PC-3 (cell line): ENCODE measurements at regions not wholly inside any gene's neighbourhood (a gene's known extent, or its start where the extent isn't known, plus 50 kb on each side); places are given as distances from the start of the nearest gene placed in this dataset.
A peak's percentile ranks its signal among the peaks of the same experiment; 100 is the strongest.
"Not testable (repeated sequence)": the region's sequence is repeated elsewhere in the genome, so short reads cannot be mapped to it uniquely, and the experiment has no call there.

Experiments used
- ATAC-seq: fragments of 200-7000 bp; cut with Tn5 transposase; 2 replicates; pipeline ENCODE4 v1.9.1; 2020; ENCODE audit warnings: mild to moderate bottlenecking, moderate library complexity
- BruUV-seq: library from RNA; stranded (reverse); fragments of 400-500 nt; replicated peaks from 2 replicates; lab custom pipeline; 2021; lab: Mats Ljungman, UMichigan
- CTCF ChIA-PET: fragments of 300-600 bp; sonication (Branson Sonifier 250); formaldehyde crosslinking; loops from one replicate; lab custom pipeline; 2022; ENCODE audit warnings: antibody characterized with exemption; lab: Charles Lee
- POLR2A ChIA-PET: fragments of 300-600 bp; sonication (Branson Sonifier 250); formaldehyde crosslinking; loops from one replicate; lab custom pipeline; 2022; ENCODE audit warnings: antibody characterized with exemption; ENCODE audit not compliant: unreplicated experiment; lab: Charles Lee
- DNase-seq: peaks from one replicate; pipeline ENCODE4 v3.0.0-alpha.2; 2015
- H2AFZ ChIP-seq: fragments of 300-600 bp; sonication (generic); 2 replicates; pipeline ENCODE4 v1.6.0; 2016; ENCODE audit warnings: antibody characterized with exemption, low read length
- H3F3A ChIP-seq: fragments of 300-600 bp; sonication (generic); one replicate; pipeline ENCODE4 v1.6.0; 2017; ENCODE audit warnings: antibody characterized with exemption, low read length, control low read depth, mild to moderate bottlenecking; ENCODE audit not compliant: unreplicated experiment
- H3K27ac ChIP-seq: fragments of 300-600 bp; sonication (generic); 2 replicates; pipeline ENCODE4 v1.5.1; 2016; ENCODE audit warnings: mild to moderate bottlenecking, low read length
- H3K27me3 ChIP-seq: fragments of 300-600 bp; sonication (generic); 2 replicates; pipeline ENCODE4 v1.6.1; 2016; ENCODE audit warnings: low read length, mixed read lengths
- H3K36me3 ChIP-seq: fragments of 300-600 bp; sonication (generic); 2 replicates; pipeline ENCODE4 v1.6.1; 2016; ENCODE audit warnings: low read depth, mixed run types, low read length, mixed read lengths
- H3K4me1 ChIP-seq: fragments of 300-600 bp; sonication (generic); 2 replicates; pipeline ENCODE4 v1.5.1; 2016; ENCODE audit warnings: low read length; ENCODE audit not compliant: insufficient read depth
- H3K4me2 ChIP-seq: fragments of 300-600 bp; sonication (generic); 2 replicates; pipeline ENCODE4 v1.6.0; 2016; ENCODE audit warnings: low read length
- H3K4me3 ChIP-seq: fragments of 300-600 bp; sonication (generic); 2 replicates; pipeline ENCODE4 v1.5.1; 2016; ENCODE audit warnings: mild to moderate bottlenecking, low read length, mixed read lengths
- H3K79me2 ChIP-seq: fragments of 300-600 bp; sonication (generic); 2 replicates; pipeline ENCODE4 v1.6.1; 2017; ENCODE audit warnings: low read length, mixed read lengths
- H3K9ac ChIP-seq: fragments of 300-600 bp; sonication (generic); 2 replicates; pipeline ENCODE4 v1.6.0; 2016; ENCODE audit warnings: mild to moderate bottlenecking, low read length
- H3K9me2 ChIP-seq: fragments of 300-600 bp; sonication (generic); replicated peaks from 2 replicates; pipeline ENCODE4 v1.6.1; 2016; ENCODE audit warnings: mixed run types, low read length, mixed read lengths
- H3K9me3 ChIP-seq: fragments of 300-600 bp; sonication (generic); 2 replicates; pipeline ENCODE4 v1.6.1; 2016; ENCODE audit warnings: low read length, mixed read lengths
- H4K20me1 ChIP-seq: fragments of 300-600 bp; sonication (generic); 2 replicates; pipeline ENCODE4 v1.6.1; 2016; ENCODE audit warnings: low read length, mixed read lengths
- CTCF ChIP-seq: fragments of 300-600 bp; sonication (generic); conservative IDR thresholded peaks from 2 replicates; pipeline ENCODE4 v1.5.1; 2017; ENCODE audit warnings: antibody characterized with exemption, low read depth, mild to moderate bottlenecking, low read length
- EZH2 ChIP-seq: fragments of 300-600 bp; sonication (generic); IDR thresholded peaks from one replicate; pipeline ENCODE4 v1.6.1; 2017; ENCODE audit warnings: antibody characterized with exemption, mild to moderate bottlenecking, low read length; ENCODE audit not compliant: unreplicated experiment
- EZH2phosphoT487 ChIP-seq: fragments of 300-600 bp; sonication (generic); IDR thresholded peaks from 2 replicates; pipeline ENCODE4 v1.6.1; 2018; ENCODE audit warnings: mild to moderate bottlenecking, antibody characterized with exemption, low read length, borderline replicate concordance
- intact Hi-C: fragments of 100-400 bp; cut with micrococcal nuclease; formaldehyde crosslinking; loops from 2 replicates; pipeline ENCODE4 v1.9.0; 2023

GRCh38 chr5:45893309-45893708, 197.1 kb upstream of the HCN1 start:
- no peak for TF ChIP-seq EZH2phosphoT487
- no peak for TF ChIP-seq EZH2
- TF ChIP-seq CTCF, result no peak
- Histone ChIP-seq H3K9me3 (peaks cover 14% of the 10 kb centered on the region), H3K27ac (no peak overlapping the region), H3K27me3 (no peaks in the 10 kb centered on the region), H3K9me2 (no peaks in the 10 kb centered on the region), H3K9ac (no peak overlapping the region), H3K4me2 (no peak overlapping the region), H3K4me1 (no peaks in the 10 kb centered on the region), H3K4me3 (no peak overlapping the region), H3K79me2 (no peaks in the 10 kb centered on the region), H2AFZ (0 out of 2 replicates have a peak overlapping the region, but pooled peaks have one; percentile 18), H3K36me3 (no peaks in the 10 kb centered on the region), H3F3A (no peaks in the 10 kb centered on the region), H4K20me1 (no peaks in the 10 kb centered on the region)
- CTCF ChIA-PET, result no interaction called here
- no TSS peak for BruUV-seq
- intact Hi-C loops, result no loop called here
- DNase-seq, result no peak
- no peak for ATAC-seq
- POLR2A ChIA-PET, result no interaction called here

GRCh38 chr5:45890441-45891080, 194.4 kb upstream of the HCN1 start:
- BruUV-seq, H4K20me1 ChIP-seq, H3K4me3 ChIP-seq, H3K4me1 ChIP-seq, CTCF ChIA-PET, H3K36me3 ChIP-seq, H3F3A ChIP-seq, H3K9me2 ChIP-seq, intact Hi-C loops, ATAC-seq, H3K79me2 ChIP-seq, H3K9ac ChIP-seq, H3K4me2 ChIP-seq, POLR2A ChIA-PET, H2AFZ ChIP-seq, H3K27me3 ChIP-seq, H3K27ac ChIP-seq, DNase-seq: not testable (repeated sequence)
- peaks cover 19% of the 10 kb centered on the region; the same call in 1 of the 2 replicates for H3K9me3 ChIP-seq

GRCh38 chr5:45862763-45863162, 166.6 kb upstream of the HCN1 start:
- Histone ChIP-seq H3K27me3 (no peaks in the 10 kb centered on the region), H4K20me1 (no peaks in the 10 kb centered on the region), H3K27ac (no peak overlapping the region), H2AFZ (no peak overlapping the region), H3K4me2 (no peak overlapping the region), H3K4me1 (no peaks in the 10 kb centered on the region), H3K4me3 (no peak overlapping the region), H3K9me3 (peaks cover 22% of the 10 kb centered on the region), H3K79me2 (no peaks in the 10 kb centered on the region), H3K9me2 (no peaks in the 10 kb centered on the region), H3K9ac (no peak overlapping the region), H3F3A (no peaks in the 10 kb centered on the region), H3K36me3 (no peaks in the 10 kb centered on the region)
- DNase-seq, result peak; percentile 6
- TF ChIP-seq EZH2 (no peak), EZH2phosphoT487 (no peak), CTCF (no peak; the same call in 1 of the 2 replicates)
- ChIA-PET POLR2A (no interaction called here), CTCF (interaction anchor here (0.6 kb wide), 1 partner anchor 825 kb away, joined by 3 read pairs; no protein-coding TSS in a partner anchor)
- BruUV-seq, result no TSS peak
- intact Hi-C loops, result no loop called here
- ATAC-seq, result no peak
